ENCODE measurements at regions not wholly inside any gene's neighbourhood (a gene's known extent, or its start where the extent isn't known, plus 50 kb on each side); places are given as distances from the start of the nearest gene placed in this dataset.
A peak's percentile ranks its signal among the peaks of the same experiment; 100 is the strongest.

- Histone ChIP-seq H4K20me1 (ENCODE audit: control insufficient read depth, extremely low read depth, insufficient read depth, low read length) (no peaks in the 10 kb centered on the region), H3K27ac (ENCODE audit: control insufficient read depth, insufficient read depth, low read length) (no peak overlapping the region), H3K4me1 (ENCODE audit: control insufficient read depth, extremely low read depth, insufficient read depth, low read length) (no peaks in the 10 kb centered on the region), H3K27me3 (ENCODE audit: control insufficient read depth, extremely low read depth, insufficient read depth, low read length) (no peaks in the 10 kb centered on the region), H3K4me3 (ENCODE audit: control insufficient read depth in 2 of 3, extremely low read depth in 1 of 3, insufficient read depth in 2 of 3, low read depth in 1 of 3, low read length in 3 of 3) (no peak overlapping the region), H3K4me2 (ENCODE audit: control insufficient read depth, extremely low read depth, insufficient read depth, low read depth, low read length) (no peak overlapping the region), H3K9me3 (ENCODE audit: control insufficient read depth, low read depth, low read length) (no peaks in the 10 kb centered on the region), H2AFZ (ENCODE audit: control insufficient read depth, low read length) (no peak overlapping the region), H3K79me2 (ENCODE audit: control insufficient read depth, insufficient read depth, low read length) (no peaks in the 10 kb centered on the region), H3K36me3 (ENCODE audit: control insufficient read depth in 2 of 2, extremely low read depth in 1 of 2, insufficient read depth in 2 of 2, low read length in 2 of 2) (no peaks in the 10 kb centered on the region), H3K9me1 (ENCODE audit: control insufficient read depth, extremely low read depth, insufficient read depth, low read length) (no peaks in the 10 kb centered on the region), H3K9ac (ENCODE audit: control insufficient read depth, extremely low read depth, insufficient read depth, low read length) (no peak overlapping the region)
- dilution Hi-C loops (cut with MboI; ENCODE audit: extremely low pct_ligation_motif_present, low sequenced_read_pairs) = no loop called here
- FAIRE-seq = no peak
- peak; percentile 1 for DNase-seq (ENCODE audit: low read depth, low spot score)
- no peak for TF ChIP-seq CTCF (optimal IDR thresholded peaks at IDR 0.05 in 1 of 3, IDR thresholded peaks at IDR 0.05 in 1 of 3, conservative IDR thresholded peaks at IDR 0.05 in 1 of 3; ENCODE audit: extremely low read depth in 1 of 3, insufficient read depth in 2 of 3, low read length in 3 of 3)
- no peak for TF ChIP-seq EZH2 (IDR thresholded peaks at IDR 0.05; ENCODE audit: low read length)
Observed at GRCh38 chr2:17069564-17069963, 403.9 kb upstream of the CYRIA start.

GRCh38 chr2:17068021-17068420 is 402.4 kb upstream of the CYRIA start:
- H3K4me2 ChIP-seq (ENCODE audit: control insufficient read depth, extremely low read depth, insufficient read depth, low read depth, low read length) = no peak overlapping the region
- no peaks in the 10 kb centered on the region for H3K9me3 ChIP-seq (ENCODE audit: control insufficient read depth, low read depth, low read length)
- TF ChIP-seq EZH2 (IDR thresholded peaks at IDR 0.05; ENCODE audit: low read length) (no peak), CTCF (optimal IDR thresholded peaks at IDR 0.05 in 1 of 3, IDR thresholded peaks at IDR 0.05 in 1 of 3, conservative IDR thresholded peaks at IDR 0.05 in 1 of 3; ENCODE audit: extremely low read depth in 1 of 3, insufficient read depth in 2 of 3, low read length in 3 of 3) (no peak)
- no peaks in the 10 kb centered on the region for H3K9me1 ChIP-seq (ENCODE audit: control insufficient read depth, extremely low read depth, insufficient read depth, low read length)
- no peak for DNase-seq (ENCODE audit: low read depth, low spot score)
- H3K27ac ChIP-seq (ENCODE audit: control insufficient read depth, insufficient read depth, low read length) = no peak overlapping the region
- no peaks in the 10 kb centered on the region for H3K79me2 ChIP-seq (ENCODE audit: control insufficient read depth, insufficient read depth, low read length)
- H3K27me3 ChIP-seq (ENCODE audit: control insufficient read depth, extremely low read depth, insufficient read depth, low read length) = no peaks in the 10 kb centered on the region
- H2AFZ ChIP-seq (ENCODE audit: control insufficient read depth, low read length) = no peak overlapping the region
- H4K20me1 ChIP-seq (ENCODE audit: control insufficient read depth, extremely low read depth, insufficient read depth, low read length) = no peaks in the 10 kb centered on the region
- H3K36me3 ChIP-seq (ENCODE audit: control insufficient read depth in 2 of 2, extremely low read depth in 1 of 2, insufficient read depth in 2 of 2, low read length in 2 of 2) = no peaks in the 10 kb centered on the region
- no peak overlapping the region for H3K4me3 ChIP-seq (ENCODE audit: control insufficient read depth in 2 of 3, extremely low read depth in 1 of 3, insufficient read depth in 2 of 3, low read depth in 1 of 3, low read length in 3 of 3)
- dilution Hi-C loops (cut with MboI; ENCODE audit: extremely low pct_ligation_motif_present, low sequenced_read_pairs) = no loop called here
- no peak overlapping the region for H3K9ac ChIP-seq (ENCODE audit: control insufficient read depth, extremely low read depth, insufficient read depth, low read length)
- H3K4me1 ChIP-seq (ENCODE audit: control insufficient read depth, extremely low read depth, insufficient read depth, low read length) = no peaks in the 10 kb centered on the region
- FAIRE-seq = no peak
